Hematopoietic multipotent progenitor cell treated with erythropoietin and hydrocortisone succinate and interleukin-3 and kit ligand, for 17 days (in vitro differentiated cells): ENCODE measurements at regions not wholly inside any gene's neighbourhood (a gene's known extent, or its start where the extent isn't known, plus 50 kb on each side); places are given as distances from the start of the nearest gene placed in this dataset.
"Not testable (repeated sequence)": the region's sequence is repeated elsewhere in the genome, so short reads cannot be mapped to it uniquely, and the experiment has no call there.

Experiments
- DNase-seq: peaks from one replicate; pipeline ENCODE4 v3.0.0-alpha.2; 2015; ENCODE audit warnings: low spot score

DNA sequence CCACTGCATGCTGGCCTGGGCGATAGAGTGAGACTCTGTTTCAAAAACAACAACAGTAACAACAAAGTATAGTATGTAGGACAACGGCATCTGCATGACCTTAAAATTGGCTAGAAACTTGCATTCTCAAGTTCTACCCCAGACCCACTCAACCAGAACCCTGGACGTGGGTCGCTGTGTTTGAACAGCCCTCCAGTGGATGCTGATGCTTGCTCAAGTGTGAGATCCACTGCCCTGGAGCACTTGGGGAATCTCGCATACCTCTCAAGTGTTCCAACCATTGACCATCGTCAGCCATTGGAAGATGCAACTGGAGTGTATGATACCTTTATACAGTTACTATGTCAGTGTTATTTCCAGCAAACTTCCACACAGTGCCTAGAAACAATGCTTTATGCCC lies 435.9 kb downstream of the DCDC2C start:
- DNase-seq = no peak

- no peak for DNase-seq
Observed at GRCh38 chr2:4139731-4140130, 436.4 kb downstream of the DCDC2C start.

DNA sequence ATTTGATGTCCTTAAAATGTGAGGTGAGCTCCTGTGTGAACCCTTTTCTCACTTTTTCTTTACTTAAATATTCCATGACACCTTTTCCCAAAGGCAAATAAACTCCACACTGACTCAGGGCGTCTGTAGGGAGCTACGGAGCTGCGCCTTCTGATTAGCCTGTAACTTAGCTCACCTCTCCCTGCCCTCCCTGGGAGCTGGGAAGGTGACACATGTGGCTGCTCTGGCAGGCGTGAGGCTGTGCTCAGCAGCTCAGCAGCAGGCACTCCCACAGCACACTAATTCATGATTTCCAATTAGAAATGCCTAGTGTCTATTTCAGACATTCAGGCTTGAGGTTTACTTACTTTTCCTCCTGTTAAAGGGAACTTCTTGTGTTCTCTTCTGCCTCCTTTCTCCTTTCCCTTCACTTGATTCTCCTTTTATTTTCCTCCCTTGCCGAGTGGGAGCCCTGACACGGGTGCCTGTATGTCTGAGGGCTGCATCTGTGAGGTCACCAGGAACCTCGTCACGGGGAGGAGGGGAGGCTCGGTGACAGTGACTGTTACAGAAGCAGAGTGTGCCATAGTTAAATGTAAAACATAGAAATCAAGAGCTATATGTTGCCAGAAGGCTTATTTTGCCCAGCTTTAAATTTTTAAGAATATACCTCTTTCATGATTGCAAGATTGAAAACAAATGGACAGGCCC lies 437.1 kb downstream of the DCDC2C start:
- no peak for DNase-seq

DNA sequence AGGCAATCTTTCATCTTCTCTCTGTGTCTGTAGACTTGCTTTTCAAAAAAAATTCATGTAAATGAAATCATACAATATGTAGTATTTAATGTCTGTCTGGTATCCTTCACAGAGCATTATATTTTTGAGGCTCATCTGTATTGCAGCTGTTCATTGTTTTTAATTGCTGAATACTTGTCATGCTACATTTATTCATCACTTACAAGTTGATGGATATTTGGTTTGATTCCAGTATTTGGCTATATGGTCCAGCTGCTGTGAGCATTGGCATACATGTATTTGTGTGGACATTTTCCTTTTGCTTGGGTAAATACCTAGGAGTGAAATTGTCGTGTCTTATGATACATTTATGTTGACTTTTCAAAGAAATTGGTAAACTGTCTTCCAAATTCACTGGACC lies 441.4 kb downstream of the DCDC2C start:
- DNase-seq = no peak

DNA sequence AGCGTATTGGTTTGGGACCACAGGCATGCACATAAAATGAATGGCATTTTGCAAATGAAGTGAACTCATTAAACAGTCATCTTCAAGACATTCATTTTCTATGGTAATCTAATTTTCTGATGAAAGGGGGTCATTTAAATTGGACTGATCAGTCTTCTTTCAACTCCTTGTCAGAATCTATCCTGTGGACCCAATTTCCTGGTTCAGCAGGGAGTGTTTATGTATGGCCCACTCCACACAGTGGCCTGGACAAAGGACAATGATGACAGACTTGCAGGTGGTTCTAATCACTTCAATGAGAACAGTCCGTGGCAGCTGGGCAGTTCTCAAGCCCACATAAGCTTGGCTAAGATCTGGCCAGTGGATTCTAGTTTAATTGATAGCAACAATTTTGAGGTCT lies 448.1 kb downstream of the DCDC2C start:
- no peak for DNase-seq

DNA sequence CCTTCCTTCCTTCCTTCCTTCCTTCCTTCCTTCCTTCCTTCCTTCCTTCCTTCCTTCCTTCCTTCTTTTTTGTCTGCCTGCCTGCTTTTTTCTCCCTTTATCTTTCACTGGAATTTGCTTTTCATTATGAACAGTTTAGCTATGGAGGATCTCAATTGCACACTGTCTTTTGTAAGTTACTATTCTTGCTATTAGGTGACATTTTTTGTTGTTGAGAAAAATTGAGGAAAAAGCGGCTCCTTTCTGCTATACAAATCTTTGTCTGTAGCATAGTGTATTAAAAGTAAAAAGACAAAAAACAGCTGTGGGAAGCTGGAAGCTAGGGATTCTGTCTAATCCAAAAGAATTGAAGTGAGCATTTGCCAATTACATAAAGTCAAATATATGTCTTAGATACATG lies 448.7 kb downstream of the DCDC2C start:
- no peak for DNase-seq

DNA sequence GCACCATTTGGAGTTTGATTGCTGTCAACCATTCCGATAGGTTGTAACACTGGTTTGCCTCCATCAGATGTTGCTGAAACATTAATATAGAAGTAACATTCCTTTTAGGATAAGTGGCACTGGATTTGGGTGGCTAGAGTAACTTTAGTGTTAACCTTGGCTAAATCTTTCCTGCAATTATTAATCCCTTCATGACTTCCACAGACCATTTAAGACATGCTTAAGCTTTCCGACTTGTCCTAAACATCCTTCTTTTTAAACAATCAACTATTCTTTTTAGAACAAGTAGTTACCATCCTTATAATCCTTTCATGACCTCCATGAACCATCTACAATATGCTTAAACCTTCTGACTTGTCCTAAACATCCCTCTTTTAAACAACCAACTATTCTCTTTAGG lies 465.5 kb downstream of the DCDC2C start:
- DNase-seq = no peak

DNA sequence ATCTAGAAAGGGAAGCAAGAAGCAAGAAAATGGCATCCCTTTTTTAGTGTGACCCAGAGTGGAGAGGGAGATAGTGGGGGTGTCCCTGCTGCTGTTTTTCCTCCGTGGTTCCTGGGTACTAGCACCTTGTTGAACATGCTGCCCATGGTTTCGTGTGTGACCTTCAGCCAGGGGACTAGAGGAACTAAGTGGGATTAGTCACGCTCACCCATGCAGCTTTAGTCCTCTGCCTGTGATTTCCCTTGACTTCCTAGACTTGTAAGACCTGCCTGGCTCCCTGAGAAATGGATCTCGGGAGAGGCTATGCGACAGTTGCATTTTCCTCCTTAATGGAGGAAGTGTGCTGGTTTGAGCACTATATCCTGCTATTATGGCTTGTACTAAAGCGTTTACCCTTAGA lies 471.4 kb downstream of the DCDC2C start:
- no peak for DNase-seq

GRCh38 chr2:4175343-4175742 lies 472.0 kb downstream of the DCDC2C start:
- no peak for DNase-seq

- no peak for DNase-seq
Observed at GRCh38 chr2:4180631-4181030, 477.3 kb downstream of the DCDC2C start.

DNA sequence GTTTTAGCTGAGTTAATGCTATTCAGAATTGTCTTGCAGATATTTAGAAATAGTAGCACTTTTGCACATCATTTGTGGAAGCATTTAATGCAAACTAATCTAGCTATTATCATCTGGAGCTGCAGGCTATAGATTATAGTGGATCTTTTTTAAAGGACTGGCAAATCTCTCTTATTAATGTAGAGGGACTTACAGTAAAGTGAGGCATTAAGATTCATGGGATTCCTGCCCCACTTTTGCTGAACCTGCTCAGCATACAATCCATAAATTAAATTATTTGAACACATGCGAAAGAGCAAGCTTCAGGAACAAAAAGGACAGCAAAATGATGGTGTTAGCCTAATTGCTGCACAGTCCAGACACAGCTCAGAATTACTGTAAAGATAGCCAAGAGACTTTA lies 477.7 kb downstream of the DCDC2C start:
- no peak for DNase-seq

DNA sequence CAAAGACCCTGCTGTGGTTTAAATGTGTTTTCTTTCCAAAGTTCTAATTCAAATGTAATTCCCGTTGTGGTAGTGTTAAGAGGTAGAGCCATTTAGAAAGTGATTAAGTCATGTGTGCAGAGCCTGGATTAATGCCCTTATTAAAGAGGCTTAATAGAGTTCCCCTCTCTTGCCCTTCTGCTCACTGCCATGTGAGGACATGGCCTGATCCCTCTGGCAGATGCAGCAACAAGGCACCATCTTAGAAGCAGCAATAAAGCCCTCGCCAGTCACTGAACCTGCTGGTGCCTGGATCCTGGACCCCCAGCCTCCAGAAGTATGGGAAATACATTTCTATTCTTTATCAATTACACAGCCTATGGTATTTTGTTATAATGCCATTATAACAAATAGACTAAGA lies 485.2 kb downstream of the DCDC2C start:
- DNase-seq = no peak

- no peak for DNase-seq
Observed at GRCh38 chr2:4190548-4190947, 487.2 kb downstream of the DCDC2C start.

DNA sequence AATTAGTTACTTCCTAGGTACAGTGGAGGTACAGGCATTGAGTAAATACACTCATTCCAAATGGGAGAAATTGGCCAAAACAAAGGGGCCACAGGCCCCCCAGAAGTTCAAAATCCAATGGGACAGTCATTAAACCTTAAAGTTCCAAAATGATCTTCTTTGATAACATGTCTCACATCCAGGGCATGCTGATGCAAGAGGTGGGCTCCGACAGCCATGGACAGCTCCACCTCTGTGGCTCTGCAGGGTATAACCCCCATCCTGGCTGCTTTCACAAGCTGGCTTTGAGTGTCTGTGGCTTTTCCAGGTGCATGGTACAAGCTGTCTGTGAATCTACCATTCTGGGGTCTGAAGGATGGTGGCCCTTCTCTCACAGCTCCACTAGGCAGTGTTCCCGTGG lies 488.7 kb downstream of the DCDC2C start:
- no peak for DNase-seq

- DNase-seq = no peak
Observed at GRCh38 chr2:4214444-4215205, 511.2 kb downstream of the DCDC2C start.

DNA sequence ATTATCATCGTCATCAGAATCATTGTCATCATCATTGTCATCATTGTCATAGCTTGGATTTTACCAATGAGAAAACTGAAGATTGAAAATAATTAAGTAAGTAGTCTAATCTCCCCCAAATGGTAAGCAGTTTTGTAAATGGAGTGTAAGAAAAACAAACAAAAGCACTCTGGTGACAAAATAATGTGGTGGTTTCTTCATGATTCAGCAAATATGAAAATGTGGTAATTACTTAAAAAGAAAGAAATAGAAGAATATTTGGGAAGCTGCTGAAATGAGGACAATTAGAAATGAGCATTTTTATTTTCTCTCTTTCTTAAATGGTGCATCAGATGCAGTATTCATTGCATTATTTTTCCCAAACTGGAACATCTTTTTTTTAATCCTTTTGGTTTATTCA lies 514.4 kb downstream of the DCDC2C start:
- no peak for DNase-seq

GRCh38 chr2:4219101-4219500 lies 515.7 kb downstream of the DCDC2C start:
- no peak for DNase-seq

GRCh38 chr2:4219571-4219970 lies 516.2 kb downstream of the DCDC2C start:
- DNase-seq = no peak

DNA sequence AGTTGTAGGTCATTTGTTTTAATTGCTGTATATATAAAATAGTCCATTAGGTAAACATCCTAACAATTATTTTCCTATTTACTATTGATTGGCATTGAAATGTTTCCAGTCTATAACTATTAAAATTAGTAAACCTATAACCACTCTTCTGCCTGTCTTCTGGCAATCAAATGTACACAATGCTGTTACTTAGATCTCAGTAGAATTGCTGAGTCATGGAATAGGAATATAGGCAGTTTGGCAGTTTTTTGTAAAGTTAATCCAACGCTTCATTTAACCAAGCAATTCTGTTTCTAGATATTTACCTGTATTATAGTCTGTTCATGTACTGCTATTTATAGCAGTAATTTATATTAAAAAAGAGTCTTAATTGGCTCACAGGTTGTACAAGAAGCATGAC lies 518.1 kb downstream of the DCDC2C start:
- no peak for DNase-seq

GRCh38 chr2:4221845-4222244 lies 518.5 kb downstream of the DCDC2C start:
- no peak for DNase-seq

DNA sequence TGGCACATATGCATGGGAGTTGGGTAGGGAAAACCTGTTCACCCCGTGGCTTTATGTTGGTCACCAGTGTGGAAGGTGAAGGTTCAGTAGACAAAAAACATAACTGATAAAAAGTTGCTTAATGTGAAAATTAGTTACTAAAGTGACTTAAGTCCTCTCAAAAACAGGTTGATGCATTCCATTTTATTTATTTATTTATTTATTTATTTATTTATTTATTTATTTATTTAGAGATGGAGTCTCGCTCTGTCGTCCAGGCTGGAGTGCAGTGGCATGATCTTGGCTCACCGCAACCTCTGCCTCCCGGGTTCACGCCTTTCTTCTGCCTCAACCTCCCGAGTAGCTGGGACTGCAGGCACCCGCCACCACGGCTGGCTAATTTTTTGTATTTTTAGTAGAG lies 541.0 kb downstream of the DCDC2C start:
- DNase-seq = not testable (repeated sequence)

GRCh38 chr2:4246364-4247131 lies 543.2 kb downstream of the DCDC2C start:
- no peak for DNase-seq

DNA sequence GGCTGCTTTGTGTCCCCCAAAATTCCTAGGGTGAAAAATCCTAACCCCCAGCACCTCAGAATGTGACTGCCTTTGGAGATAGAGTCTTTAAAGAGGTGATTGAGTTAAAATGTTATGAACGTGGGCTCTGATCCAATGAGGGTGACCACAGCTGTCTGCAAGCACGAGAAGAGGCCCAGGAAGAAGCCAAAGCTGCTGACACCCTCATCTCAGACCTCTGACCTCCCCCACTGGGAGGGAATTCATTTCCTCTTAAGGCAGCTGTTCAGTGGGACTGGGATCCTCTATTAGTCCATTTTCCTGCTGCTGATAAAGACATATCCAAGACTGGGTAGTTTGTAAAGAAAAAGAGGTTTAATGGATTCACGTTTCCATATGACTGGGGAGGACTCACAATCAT lies 544.4 kb downstream of the DCDC2C start:
- DNase-seq = no peak
